ENCODE measurements at regions not wholly inside any gene's neighbourhood (a gene's known extent, or its start where the extent isn't known, plus 50 kb on each side); places are given as distances from the start of the nearest gene placed in this dataset.

- TF ChIP-seq POLR2AphosphoS5 (IDR thresholded peaks at IDR 0.05; ENCODE audit: low read depth, low read length) (no peak), POLR2A (IDR thresholded peaks at IDR 0.05; ENCODE audit: low read depth, low read length) (no peak)
Observed at GRCh38 chr11:121881806-121882205, 234.2 kb downstream of the BLID start.
